GM21737 (cell line): ENCODE measurements at regions not wholly inside any gene's neighbourhood (a gene's known extent, or its start where the extent isn't known, plus 50 kb on each side); places are given as distances from the start of the nearest gene placed in this dataset.
"Not testable (repeated sequence)": the region's sequence is repeated elsewhere in the genome, so short reads cannot be mapped to it uniquely, and the experiment has no call there.

Experiments
- ATAC-seq: cut with Tn5 transposase; IDR thresholded peaks from one replicate; pipeline ENCODE4 v1.9.1; 2021; ENCODE audit warnings: mild to moderate bottlenecking, moderate library complexity; ENCODE audit not compliant: unreplicated experiment

GRCh38 chr12:88856201-88856600 is 275.9 kb upstream of the KITLG start:
- no peak for ATAC-seq

DNA sequence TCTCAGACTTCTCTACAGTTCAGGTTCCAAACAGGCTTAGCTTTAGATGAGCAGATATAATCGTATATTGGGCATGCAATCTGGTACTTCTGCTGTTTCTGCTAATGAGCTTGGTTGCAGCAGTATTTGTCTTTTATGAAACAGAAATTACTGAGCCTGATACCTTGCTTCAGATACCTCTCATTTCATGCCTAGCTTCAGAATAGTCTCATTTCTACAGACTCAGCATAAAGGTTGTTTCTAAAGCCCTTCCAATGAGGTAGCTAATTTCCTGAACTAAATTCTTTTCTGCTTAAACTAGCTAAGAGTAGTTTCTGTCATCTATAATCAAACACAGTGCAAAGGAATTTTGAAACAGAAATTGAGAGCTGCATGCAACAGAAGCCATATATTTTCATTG is 275.0 kb upstream of the KITLG start:
- no peak for ATAC-seq

GRCh38 chr12:88854260-88854659 is 274.0 kb upstream of the KITLG start:
- no peak for ATAC-seq

DNA sequence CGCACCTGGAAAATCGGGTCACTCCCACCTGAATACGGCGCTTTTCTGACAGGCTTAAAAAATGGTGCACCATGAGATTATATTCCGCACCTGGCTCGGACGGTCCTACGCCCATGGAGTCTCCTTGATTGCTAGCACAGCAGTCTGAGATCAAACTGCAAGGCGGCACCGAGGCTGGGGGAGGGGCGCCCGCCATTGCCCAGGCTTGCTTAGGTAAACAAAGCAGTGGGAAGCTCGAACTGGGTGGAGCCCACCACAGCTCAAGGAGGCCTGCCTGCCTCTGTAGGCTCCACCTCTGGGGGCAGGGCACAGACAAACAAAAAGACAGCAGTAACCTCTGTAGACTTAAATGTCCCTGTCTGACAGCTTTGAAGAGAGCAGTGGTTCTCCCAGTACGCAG is 267.0 kb upstream of the KITLG start:
- not testable (repeated sequence) for ATAC-seq

DNA sequence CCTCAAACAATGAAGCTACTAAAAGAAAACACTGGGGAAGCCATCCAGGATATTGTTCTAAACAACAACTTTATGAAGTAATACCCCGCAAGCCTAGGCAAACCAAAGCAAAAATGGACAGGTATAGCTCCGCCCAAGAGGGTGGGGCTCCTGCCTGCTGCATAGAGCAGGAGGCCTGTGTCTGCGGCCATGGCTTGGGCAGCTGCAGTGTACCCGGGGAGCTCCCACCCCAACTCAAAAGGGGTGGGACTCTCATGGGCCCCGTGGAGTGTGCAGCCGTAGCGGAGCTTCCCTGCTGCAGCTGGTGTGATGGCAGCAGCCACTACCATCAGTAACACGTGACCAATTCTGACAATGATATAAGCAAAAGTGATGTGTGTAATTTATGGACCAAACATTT is 264.2 kb upstream of the KITLG start:
- ATAC-seq: no peak

DNA sequence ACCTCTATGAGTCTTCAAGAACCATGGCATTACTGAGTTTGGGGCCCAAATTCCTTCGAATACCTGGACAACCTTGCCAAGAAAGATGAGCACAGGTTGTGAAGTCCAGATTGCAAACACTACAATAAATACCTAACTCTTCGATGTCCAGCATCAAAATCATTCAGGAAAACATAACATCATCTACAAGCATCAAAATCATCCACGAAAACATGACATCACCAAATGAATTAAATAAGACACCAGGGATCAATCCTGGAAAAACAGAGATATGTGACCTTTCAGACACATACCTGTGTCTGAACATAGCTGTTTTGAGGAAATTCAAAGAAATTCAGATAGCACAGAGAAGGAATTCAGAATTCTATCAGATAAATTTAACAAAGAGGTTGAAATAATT is 262.0 kb upstream of the KITLG start:
- no peak for ATAC-seq

DNA sequence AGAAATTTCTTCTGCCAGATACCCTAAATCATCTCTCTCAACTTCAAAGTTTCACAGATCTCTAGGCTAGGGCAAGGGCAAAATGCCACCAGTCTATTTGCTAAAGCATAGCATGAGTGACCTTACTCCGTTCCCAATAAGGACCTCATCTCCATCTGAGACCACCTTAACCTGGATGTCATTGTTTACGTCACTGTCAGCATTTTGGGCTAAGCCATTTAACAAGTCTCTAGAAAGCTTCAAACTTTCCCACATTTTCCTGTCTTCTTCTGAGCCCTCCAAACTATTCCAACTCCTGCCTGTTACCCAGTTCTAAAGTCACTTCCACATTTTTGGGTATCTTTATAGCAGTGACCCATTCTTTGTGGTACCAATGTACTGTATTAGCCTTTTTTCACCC is 259.2 kb upstream of the KITLG start:
- ATAC-seq: no peak

- no peak for ATAC-seq
Measured at GRCh38 chr12:88836156-88836555, 255.9 kb upstream of the KITLG start.

GRCh38 chr12:88834226-88834625 is 254.0 kb upstream of the KITLG start:
- no peak for ATAC-seq

- ATAC-seq: no peak
Measured at GRCh38 chr12:88833641-88834116, 253.4 kb upstream of the KITLG start.

- ATAC-seq: not testable (repeated sequence)
Measured at GRCh38 chr12:88828537-88828936, 248.3 kb upstream of the KITLG start.

- ATAC-seq: no peak
Measured at GRCh38 chr12:88820012-88820411, 239.7 kb upstream of the KITLG start.

DNA sequence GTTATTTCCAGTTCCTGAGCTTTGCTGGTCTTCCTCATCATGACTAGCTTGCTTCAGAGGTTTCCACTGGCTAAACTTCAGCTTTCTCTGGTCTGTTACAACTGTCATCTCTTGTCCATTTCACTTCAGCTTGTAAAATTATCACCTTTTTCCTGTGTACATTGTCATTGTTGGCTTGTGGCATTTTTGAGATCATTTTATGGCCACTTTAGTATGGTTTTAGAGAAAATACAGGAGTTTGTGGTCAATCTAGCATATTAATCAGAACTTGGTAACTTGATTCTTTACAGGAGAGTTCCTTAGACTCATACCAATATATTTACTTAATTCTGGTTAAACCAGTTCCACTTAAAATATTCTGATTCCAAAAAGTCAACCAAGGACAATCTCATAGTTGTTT is 235.9 kb upstream of the KITLG start:
- no peak for ATAC-seq

- ATAC-seq: no peak
Measured at GRCh38 chr12:88814779-88815178, 234.5 kb upstream of the KITLG start.

GRCh38 chr12:88812610-88813009 is 232.3 kb upstream of the KITLG start:
- ATAC-seq: no peak

DNA sequence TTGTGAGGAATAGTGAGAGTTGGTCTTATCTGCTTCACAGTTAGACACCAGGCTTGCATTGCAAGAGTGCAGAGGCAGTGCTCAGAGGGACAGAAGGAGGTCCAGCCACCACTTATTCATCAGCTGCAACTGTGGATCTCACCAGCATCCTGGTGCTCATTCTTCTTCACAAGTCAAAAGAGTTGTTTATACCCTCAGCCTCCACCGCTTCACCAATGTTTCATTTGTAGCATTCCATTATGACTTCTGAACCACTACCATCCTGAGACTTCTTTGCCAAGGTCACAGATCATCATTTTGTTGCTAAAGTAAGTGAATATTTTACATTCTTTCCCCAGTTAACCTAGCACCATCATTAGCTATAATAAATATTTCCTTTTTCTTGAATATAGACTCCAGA is 230.5 kb upstream of the KITLG start:
- ATAC-seq: no peak

- not testable (repeated sequence) for ATAC-seq
Measured at GRCh38 chr12:88809841-88810240, 229.6 kb upstream of the KITLG start.

DNA sequence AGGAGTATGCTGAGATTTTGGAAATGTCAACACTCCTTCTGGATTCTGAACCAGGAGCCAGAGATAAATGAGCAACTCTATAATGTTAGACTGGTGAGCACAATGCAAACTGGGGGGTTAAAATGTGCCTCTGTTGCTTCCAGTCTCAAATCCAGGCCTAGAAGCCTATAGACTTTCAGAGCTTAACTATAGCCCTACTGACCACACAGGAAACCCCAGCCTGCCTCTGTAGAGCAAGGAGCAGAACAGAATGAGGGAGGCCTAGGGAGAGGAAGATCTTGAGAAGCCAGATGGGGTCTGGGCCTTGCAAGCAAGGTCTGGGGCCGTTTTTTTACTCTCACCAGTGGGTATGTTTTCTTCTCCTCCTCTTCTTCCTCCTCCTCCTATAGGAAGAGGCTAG is 225.4 kb upstream of the KITLG start:
- no peak for ATAC-seq

DNA sequence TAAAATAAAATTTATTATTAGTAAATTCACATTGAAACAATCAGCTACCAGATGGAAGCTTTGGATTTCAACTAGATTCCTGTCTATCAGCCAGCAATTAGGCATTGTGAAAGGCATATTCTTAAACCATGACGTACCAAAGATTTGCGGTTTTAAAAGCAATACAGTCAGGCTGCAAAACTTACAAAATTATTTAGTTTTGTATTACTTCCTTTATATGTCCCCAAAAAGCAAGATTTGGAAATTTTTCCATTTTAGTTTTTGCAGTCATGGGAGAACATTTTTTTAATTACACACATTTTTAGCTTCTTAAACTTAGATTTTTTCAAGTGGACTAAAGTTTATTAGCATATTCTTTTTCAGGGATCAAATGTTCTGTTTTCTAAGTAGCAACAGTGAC is 225.0 kb upstream of the KITLG start:
- ATAC-seq: no peak

- ATAC-seq: no peak
Measured at GRCh38 chr12:88802096-88802706, 221.9 kb upstream of the KITLG start.

GRCh38 chr12:88801227-88802095 is 221.2 kb upstream of the KITLG start:
- ATAC-seq: no peak

DNA sequence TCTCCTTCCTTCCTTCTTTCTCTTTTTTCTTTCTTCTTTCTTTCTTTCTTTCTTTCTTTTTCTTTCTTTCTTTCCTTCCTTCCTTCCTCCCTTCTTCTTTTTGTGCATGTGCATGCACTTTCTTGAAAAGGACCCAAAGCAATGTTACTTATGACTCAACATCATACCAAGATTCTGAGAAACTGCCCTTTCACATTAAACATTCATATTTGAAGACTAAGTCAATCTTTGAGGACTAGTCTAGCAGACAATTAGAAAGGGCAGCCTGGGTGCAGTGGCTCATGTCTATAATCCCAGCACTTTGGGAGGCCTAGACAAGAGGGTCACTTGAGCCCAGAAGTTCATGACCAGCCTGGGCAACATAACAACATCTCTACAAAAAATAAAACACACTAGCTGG is 212.8 kb upstream of the KITLG start:
- ATAC-seq: no peak
